Fibroblast of skin of left quadriceps (primary cell): ENCODE measurements at regions not wholly inside any gene's neighbourhood (a gene's known extent, or its start where the extent isn't known, plus 50 kb on each side); places are given as distances from the start of the nearest gene placed in this dataset.
"Not testable (repeated sequence)": the region's sequence is repeated elsewhere in the genome, so short reads cannot be mapped to it uniquely, and the experiment has no call there.

Experiments
- DNase-seq, 2 experiments: peaks; one replicate each; pipeline ENCODE4 v3.0.0-alpha.2; 2013; ENCODE audit warnings: low read depth in 2 of 2

DNA sequence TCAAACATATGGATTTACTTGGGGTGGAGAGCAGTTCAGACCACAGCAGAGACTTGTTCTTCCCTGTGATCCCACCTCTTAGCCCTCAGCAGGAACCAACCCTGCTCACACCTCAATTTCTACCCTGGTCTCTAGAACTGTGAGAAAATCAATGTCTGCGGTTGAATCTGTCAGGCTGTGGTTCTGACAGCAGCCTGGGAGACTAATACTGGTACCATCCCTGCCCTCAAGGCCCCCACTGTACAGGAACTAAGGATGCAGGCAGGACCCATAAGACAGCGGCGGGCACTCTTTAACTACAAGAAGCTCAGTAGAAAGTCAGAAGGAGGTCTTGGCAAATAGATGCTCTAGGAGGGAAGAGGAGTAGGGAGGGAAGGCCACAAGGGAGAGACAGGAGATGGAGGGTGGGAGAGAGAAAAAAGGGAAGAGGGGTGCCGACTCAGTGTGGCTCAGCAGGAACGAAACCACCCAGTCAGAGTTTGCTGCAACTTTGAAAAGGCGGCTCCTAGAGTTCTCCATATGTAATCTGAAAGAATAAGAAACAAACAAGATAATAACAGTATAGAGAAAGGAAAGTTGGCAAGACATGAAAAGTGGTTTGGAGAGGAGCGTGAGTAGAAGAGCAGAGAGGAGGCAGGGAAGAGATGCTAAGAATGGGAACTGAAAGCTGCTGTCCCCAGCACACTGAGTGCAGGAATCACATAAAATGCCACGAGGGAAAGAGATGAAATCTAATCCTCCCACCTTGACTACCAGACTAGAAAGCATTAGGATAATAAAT, 323.9 kb upstream of the ID2 start:
- no peak for DNase-seq

DNA sequence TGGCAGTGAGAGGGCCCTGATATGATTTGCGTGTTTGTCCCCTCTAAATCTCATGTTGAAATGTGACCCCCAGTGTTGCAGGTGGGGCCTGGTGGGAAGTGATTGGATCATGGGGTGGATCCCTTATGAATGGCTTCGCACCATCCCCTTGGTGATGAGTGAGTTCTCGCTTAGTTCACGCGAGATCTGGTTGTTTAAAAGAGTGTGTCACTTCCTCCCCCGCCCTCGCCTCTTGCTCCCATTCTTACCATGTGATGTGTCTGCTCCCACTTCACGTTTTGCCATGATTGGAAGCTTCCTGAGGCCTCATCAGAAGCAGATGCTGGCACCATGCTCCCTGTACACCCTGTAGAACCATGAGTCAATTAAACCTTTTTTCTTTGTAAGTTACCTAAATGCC, 319.9 kb upstream of the ID2 start:
- DNase-seq, result no peak

DNA sequence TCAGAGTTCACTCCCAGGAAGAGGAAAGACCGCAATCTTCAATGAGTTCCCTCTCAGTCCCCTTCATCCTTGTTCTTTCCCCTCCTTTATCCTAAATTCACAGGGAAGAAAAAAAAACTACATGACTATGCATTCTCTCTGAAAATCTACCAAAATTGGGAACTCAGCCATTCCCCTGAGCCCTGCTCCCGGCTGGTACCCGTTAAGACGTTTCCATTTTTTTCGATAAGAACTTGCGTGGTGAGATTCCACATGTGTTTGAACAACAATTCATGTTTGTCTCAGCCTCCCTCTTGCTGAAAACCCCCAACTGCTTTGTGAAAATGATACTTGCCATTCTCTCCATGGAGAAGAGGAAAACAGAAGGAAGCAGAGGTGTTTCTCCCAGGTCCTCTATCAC, 318.7 kb upstream of the ID2 start:
- no peak for DNase-seq

DNA sequence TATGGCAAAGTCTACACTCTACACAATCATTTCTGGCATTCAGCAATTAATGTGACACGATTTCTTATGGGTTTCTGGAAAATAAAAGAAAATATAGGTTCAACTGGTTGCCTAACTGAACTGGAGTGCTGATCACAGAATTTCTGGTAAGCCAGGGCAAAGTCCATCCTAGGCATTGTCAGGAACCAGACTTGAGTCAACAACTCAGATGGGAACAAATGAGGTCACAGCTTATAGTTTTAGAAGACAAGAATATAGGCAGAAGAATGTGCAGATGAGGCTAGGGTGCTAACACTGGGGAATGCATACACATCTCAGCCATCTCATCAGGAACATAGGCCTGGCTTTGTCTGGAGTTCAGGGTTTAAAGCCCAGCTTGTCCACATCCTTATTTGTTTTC, 317.2 kb upstream of the ID2 start:
- no peak for DNase-seq

DNA sequence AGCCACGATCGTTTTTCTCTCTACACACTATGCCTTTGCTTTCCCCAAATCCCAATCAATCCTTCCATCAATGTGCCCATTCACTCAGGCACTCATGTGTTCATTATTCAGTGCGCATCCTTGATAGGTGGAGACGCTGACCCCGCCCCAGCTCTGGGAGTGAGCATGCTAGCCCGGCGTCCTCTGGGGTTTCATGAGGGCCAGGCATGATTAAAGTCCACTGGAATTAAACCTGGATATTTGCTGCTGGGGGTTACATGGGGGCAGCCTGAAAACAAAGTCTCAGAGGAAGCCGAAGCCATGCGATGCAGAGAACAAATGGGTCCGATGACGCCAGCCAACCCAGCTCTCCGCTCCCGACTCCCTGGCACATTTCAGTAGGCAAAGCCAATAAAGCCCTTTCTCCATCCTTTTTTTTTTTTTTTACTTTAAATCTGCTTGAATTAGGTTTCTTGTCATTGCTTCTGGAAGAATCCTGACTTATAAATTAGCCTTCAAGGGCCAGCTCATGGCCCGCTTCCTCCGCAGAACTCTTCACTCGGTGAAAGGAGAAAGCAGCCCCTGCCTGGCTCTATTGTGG, 316.4 kb upstream of the ID2 start:
- DNase-seq, result no peak

DNA sequence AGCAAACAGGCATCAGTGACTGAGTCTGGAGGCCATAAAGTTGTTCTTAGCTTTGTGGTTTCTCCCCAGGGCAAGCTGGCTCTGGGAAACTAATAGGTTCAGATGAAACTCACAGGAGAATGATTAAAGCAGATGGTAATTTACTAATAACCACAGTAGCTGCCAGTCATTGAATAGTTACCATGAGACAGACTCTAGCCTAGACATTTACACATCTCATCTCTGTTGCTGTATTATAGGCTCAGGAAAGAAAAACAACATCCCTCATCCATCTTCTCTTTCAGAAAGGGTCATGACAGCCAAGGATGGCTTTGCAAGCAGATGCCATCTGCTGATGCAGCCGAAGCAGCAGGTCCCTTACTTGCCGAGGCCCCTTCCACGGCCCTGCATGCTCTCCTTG, 314.0 kb upstream of the ID2 start:
- DNase-seq, result no peak

DNA sequence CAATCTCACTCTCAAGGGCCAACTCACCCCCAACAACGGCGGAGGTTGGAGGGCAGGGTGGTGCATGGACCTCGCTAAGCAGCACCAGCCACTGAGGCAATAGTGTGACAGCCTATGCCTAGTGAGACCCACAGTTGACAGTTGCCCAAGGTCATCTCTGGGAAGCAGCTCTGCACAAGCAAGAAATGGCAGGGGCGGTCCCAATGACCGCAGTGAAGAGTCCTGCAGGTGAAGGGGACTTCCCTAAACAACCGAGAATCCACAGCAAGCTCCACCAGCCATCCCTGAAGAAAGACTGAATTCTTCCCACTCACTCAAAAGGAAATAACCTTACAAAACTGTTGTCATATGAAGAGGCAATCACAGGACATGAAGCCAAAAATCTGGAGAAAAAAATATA, 313.4 kb upstream of the ID2 start:
- DNase-seq, result no peak

DNA sequence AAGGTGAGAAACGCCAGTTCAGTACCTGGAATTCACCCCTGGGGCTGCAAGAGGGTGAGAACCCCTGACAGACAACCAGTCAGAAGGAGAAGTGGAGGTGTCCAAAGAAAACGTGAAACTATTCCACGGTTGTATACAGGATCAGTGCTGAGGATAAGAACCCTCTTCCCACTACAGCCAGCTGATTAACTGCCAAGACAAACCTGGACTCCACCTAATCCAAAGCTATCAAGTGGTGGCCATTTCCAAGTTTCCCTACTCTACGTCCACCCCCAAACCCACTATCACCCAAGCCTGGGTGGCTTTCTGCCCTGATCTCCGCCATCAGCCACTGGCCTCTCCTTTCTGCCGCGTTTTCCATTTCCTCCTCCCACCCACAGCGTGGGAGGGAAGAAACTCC, 312.3 kb upstream of the ID2 start:
- no peak for DNase-seq

DNA sequence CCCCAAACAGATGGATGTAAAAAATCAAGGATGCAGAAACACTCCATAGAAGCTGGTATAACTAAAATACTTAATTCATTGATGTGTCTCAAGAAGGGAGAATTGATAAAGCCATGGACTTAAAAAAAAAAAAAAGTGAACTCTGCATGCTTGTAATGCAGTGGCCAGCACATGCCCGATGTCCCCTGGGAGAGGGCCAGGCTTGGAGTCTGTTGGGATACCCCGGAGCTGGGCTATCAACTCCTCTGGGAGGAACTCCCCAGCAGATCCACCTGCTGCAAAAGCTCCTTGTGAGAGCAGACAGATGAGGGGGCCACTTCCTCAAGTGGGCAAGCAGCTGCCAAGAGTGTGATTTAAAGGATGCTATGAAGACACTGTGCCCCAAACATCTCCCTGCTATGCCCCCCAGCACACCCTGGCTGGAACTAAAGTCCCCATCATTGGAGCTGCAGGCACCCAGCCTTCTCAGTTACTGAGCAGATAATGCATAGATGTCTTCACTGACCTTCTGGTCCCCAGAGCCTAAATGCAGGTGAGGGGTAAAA, 311.5 kb upstream of the ID2 start:
- no peak for DNase-seq

DNA sequence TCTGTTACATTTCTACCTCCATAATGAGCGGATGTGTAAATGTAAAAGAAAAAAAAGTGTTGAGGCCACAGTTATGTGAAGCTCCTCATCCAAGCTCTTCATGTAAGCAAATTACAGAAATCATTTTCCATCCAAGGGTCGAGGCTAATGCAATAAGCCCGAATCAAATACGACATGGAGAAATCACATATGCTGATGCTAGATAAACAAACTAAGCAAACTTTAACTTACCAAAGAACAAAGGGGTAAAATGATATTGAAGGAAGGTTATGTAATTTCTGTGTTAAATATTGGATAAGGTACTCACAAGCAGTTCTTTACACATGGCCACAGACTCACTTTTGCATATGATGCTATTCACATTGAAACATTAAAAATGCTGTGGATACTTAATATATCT, 310.2 kb upstream of the ID2 start:
- DNase-seq, result no peak

DNA sequence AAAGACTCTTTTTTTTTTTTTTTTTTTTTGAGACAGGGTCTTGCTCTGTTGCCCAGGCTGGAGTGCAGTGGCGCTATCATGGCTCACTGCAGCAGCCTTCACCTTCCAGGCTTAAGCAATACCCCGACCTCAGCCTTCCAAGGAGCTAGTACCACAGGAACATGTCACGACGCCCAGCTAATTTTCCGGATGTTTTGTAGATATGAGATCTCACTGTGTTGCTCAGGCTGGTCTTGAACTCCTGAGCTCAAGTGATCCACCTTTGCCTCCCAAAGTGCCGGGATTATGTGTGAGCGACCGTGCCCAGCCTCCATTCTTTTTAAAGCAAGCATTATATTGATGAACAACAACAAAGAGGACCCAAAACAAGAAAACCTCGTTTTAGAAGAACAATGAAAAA, 307.1 kb upstream of the ID2 start:
- DNase-seq, result no peak

DNA sequence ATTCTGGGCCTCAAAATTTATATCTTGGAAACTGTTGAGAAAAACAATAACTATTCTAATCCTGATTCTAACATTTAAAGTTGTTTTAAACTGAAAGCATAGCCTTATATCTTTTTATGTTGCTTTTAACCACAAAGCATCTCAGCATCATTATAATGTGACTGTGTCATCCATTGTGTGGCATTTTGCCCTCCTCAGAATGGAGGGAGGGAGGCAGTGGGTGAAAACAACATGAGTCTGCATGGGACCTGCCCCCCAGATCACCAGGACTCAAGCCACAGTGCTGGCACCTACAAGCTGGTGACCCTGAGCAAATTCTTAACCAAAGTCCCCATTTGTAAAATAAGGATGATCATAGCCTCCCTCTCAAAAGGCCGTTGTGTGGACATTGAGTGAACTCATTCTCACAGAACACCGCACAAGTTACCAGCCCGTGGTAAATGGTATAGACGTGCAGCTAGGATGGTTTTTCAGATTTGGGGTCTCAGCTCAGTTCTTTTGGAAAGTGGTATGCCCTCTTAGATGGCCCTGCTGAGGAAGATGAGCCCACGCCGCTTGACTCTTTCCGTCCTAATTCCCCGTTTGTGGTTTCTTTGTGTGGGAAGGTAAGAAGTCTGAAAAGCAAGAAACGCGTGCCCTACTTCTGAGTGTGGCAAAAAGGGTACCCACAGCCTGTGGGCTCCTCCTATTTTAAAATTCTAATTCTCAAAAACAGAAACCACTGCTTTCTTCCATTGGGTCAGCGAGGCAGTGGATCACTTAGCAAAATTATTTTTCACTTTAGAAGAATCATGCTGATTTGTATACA, 305.0 kb upstream of the ID2 start:
- peak in 1 of 2 experiments; percentile 8 for DNase-seq

DNA sequence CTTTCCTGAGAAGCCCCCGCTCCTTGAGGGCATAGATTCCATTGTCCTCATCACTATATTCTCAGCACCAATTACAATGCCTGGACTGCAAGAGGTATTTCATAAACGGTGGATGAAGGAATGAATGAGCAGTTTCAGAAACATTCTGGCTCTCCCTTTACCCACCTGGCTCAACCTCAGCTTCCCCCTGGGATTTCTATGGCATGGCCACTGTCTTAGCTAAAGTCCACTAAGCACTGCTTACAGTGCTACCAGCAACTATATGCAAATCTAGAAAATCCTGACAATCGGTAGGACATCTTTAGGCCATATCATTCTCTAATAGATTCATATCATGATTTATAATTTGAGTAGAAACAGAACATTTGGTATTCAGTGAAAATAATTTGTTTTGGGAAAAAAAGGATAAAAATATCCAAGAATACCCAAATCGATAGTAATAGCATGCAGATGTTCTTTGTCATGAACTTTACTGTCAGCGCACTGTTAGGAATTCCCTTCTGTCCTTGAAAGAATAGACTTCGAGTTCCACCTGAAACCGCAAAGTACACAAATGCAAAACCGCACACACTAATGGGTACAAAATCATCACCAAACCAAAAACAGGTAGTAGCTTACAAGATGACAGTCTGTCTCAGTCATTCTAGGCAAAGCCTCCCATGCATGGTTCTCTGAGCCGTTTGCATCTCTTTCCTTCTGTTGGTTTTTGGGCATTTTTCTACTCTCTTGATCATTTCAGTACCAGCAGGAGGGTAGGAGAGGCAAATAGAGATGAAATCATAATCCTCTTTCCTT, 303.6 kb upstream of the ID2 start:
- DNase-seq, result no peak

DNA sequence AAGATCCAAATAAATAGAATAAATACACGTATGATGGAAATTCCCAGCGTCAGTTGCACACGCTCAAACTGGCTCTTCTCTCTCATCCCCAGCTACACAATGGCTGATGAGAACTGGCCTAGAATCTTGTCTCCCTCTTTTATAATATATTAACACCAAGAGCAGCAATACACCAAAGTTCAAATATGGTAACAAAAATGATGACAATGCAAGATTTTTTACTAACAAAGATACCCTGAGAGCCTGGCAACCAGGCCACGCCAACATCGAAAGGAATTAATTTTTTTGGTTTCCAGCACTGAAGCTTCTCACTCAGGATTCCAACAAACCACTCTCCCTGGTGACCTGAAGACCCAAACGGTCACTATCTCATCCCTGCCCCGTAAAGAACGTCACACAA, 302.7 kb upstream of the ID2 start:
- no peak for DNase-seq

DNA sequence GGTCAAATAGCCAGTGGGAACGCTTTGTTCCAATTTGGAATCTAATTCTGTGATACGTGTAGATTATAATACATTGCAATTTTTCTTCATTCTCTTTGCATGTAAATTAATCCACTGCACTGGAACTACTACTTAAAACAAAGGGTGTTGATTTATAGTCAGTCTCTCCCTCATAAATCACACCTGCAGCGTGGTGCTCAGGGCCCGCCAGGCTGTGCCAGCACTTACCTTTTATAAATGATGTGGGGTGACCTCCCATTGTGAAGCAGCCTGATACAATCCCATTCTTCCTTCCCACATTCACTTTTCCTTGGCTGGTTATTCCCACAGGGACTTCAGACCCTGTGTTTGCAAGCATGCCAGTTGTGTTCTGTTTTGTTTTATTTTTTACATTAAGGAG, 302.3 kb upstream of the ID2 start:
- no peak for DNase-seq

DNA sequence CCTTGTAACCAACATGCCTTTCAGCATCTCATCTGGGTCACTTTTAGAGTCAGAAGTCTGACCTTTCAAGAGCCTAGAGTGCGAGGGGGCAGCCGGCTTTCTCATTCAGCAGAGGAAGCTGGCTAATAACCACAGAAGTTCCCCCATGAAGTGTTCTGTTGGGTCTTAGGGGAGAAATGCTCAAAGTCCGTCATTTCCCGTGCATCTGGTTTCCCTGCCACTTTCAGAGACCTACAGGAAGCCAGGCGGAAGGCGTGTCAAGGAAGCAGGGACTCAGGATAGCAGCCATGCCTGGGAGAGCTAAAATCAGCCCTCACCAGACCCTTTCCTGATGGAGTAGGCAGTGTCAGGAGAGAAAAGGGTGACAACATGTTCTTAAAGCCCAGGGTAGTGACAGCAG, 301.8 kb upstream of the ID2 start:
- DNase-seq, result no peak

DNA sequence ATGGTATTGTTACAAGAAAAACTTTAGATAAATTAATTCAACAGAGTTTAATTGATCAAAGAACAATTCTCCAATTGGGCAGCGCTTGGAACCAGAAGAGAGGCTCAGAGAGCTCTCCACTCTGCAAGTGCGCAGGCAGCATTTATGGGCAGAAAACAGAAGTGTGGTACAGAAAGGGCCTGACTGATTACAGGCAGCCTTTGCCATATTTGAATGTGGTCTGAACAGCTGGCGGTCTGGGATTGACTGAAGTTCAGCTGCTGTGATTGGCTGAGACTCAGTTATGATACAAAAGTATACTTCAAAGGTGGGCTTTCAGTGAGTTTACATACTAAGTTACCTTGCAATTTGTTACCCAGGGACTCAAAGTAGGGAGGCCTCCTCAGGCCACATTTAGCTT, 301.3 kb upstream of the ID2 start:
- no peak for DNase-seq

DNA sequence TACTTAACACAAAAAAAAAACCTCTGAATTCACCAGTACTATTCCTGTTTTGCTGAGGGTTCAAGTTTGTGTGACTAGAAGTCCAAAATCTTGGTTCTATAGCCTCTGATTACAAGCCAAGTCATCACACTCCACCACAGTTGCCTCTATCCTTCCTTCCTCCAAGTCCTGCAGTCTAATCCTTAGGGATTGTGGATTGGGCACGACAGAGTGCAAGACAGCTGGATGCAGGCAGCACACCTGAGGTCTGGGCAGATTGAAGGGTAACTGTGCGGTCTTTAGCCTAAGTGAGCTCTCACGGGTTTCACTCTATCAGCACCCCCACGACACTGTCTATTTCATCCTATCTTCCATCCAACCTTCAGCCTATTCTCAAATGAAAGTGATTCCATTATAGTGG, 299.4 kb upstream of the ID2 start:
- DNase-seq, result no peak

DNA sequence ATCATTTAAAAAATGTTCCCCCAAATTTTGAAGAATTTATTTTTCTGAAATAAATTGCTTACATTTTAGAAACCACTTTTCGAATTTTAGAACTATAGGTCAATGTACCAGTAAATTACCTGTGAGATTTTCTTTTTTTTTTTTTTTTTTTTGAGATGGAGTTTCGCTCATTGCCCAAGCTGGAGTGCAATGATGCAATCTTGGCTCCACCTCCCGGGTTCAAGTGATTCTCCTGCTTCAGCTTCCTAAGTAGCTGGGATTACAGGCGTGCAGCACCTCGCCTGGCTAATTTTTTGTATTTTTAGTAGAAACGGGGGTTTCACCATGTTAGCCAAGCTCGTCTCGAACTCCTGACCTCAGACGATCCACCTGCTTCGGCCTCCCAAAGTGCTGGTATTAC, 295.1 kb upstream of the ID2 start:
- not testable (repeated sequence) for DNase-seq

DNA sequence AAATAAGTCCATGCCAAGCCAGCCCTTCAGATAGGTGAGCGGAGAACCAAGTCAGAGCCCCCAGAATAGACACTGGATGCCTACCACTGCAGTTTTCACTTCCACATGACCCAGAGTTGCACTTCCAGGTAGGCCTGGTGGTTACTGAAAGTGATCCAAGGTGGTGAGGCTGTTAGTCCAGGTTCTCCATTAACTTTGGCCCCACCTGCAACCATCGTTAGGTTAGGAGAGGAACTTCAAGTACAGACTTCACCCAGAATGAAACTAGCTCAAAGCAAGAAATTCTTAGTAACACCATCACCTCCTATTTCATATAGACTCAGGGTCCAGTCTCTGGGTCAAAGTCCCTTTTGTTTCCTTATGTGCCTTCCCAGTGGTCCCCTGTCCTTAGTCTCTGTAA, 293.1 kb upstream of the ID2 start:
- no peak for DNase-seq

DNA sequence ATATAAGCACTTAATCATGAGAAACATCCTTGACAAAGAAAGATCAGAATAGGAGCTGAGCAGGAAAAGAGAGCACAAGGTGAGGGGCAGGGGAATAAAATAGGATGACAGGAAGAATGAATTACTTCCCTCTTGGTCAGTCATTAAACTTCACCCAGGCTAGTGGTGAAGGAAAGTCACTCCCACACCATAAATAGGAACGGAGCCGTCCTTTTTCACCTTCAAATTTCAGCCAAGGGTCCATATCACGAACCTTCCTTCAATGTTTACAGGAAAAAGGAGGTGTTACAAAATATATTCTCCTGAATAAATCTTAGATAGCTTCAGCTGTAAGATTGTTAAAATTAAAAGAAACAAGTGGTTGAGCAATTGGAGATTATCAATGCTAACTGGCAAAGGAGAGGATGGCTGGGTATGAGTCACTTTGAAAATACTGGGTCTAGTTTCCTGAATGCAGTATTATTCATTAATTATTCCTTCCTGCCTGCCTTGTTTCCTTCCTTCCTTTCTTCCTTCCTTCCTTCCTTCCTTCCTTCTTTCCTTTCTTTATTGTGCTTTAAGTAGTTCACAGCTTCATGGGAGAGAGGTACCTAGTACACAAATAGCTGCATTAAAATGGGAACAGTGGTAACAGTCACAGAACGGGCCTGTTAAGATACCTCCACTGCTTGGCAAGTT, 292.3 kb upstream of the ID2 start:
- DNase-seq, result peak; percentile 13 to 15
